ENCODE measurements at regions not wholly inside any gene's neighbourhood (a gene's known extent, or its start where the extent isn't known, plus 50 kb on each side); places are given as distances from the start of the nearest gene placed in this dataset.
"Not testable (repeated sequence)": the region's sequence is repeated elsewhere in the genome, so short reads cannot be mapped to it uniquely, and the experiment has no call there.

GRCh38 chr14:48096897-48097296 is 421.5 kb upstream of the MDGA2 start:
- no peak overlapping the region for H3K4me3 ChIP-seq
- H3K9me3 ChIP-seq (replicated peaks): no peaks in the 10 kb centered on the region
- H3K27me3 ChIP-seq: no peaks in the 10 kb centered on the region
- no peaks in the 10 kb centered on the region for H3K4me1 ChIP-seq
- no peaks in the 10 kb centered on the region for H3K36me3 ChIP-seq
- no peak for DNase-seq
- no peak overlapping the region for H3K27ac ChIP-seq

- Histone ChIP-seq H3K4me1 (no peaks in the 10 kb centered on the region), H3K27me3 (no peaks in the 10 kb centered on the region), H3K27ac (no peak overlapping the region), H3K4me3 (no peak overlapping the region), H3K9me3 (replicated peaks) (no peaks in the 10 kb centered on the region), H3K36me3 (no peaks in the 10 kb centered on the region)
- no peak for DNase-seq
Observed at GRCh38 chr14:48086516-48086915, 411.1 kb upstream of the MDGA2 start.

- Histone ChIP-seq H3K4me1 (no peaks in the 10 kb centered on the region), H3K9me3 (replicated peaks) (no peaks in the 10 kb centered on the region), H3K36me3 (no peaks in the 10 kb centered on the region), H3K27ac (no peak overlapping the region), H3K4me3 (no peak overlapping the region), H3K27me3 (no peaks in the 10 kb centered on the region)
- no peak for DNase-seq
Observed at GRCh38 chr14:48075487-48075886, 400.1 kb upstream of the MDGA2 start.

- no peak overlapping the region for H3K4me3 ChIP-seq
- H3K9me3 ChIP-seq (replicated peaks): no peaks in the 10 kb centered on the region
- H3K36me3 ChIP-seq: no peaks in the 10 kb centered on the region
- no peaks in the 10 kb centered on the region for H3K4me1 ChIP-seq
- no peaks in the 10 kb centered on the region for H3K27me3 ChIP-seq
- no peak overlapping the region for H3K27ac ChIP-seq
- no peak for DNase-seq
Observed at GRCh38 chr14:48052973-48053372, 377.6 kb upstream of the MDGA2 start.

GRCh38 chr14:48035836-48036235 is 360.4 kb upstream of the MDGA2 start:
- no peak for DNase-seq
- Histone ChIP-seq H3K27ac (no peak overlapping the region), H3K27me3 (no peaks in the 10 kb centered on the region), H3K36me3 (no peaks in the 10 kb centered on the region), H3K9me3 (replicated peaks) (no peaks in the 10 kb centered on the region), H3K4me3 (no peak overlapping the region), H3K4me1 (no peaks in the 10 kb centered on the region)

GRCh38 chr14:48027115-48027514 is 351.7 kb upstream of the MDGA2 start:
- Histone ChIP-seq H3K27ac (no peak overlapping the region), H3K36me3 (no peaks in the 10 kb centered on the region), H3K27me3 (no peaks in the 10 kb centered on the region), H3K9me3 (replicated peaks) (no peaks in the 10 kb centered on the region), H3K4me1 (no peaks in the 10 kb centered on the region), H3K4me3 (no peak overlapping the region)
- DNase-seq: peak in 1 of 2 experiments; percentile 24

- Histone ChIP-seq H3K4me1 (no peaks in the 10 kb centered on the region), H3K27me3 (no peaks in the 10 kb centered on the region), H3K4me3 (no peak overlapping the region), H3K27ac (no peak overlapping the region), H3K9me3 (replicated peaks) (no peaks in the 10 kb centered on the region), H3K36me3 (no peaks in the 10 kb centered on the region)
- no peak for DNase-seq
Observed at GRCh38 chr14:48023881-48024280, 348.5 kb upstream of the MDGA2 start.

GRCh38 chr14:48011484-48011883 is 336.1 kb upstream of the MDGA2 start:
- not testable (repeated sequence) for DNase-seq; H3K9me3 ChIP-seq (replicated peaks); H3K4me1 ChIP-seq; H3K4me3 ChIP-seq; H3K36me3 ChIP-seq; H3K27me3 ChIP-seq; H3K27ac ChIP-seq

- Histone ChIP-seq H3K4me1 (no peaks in the 10 kb centered on the region), H3K36me3 (no peaks in the 10 kb centered on the region), H3K9me3 (replicated peaks) (no peaks in the 10 kb centered on the region), H3K27ac (no peak overlapping the region), H3K27me3 (no peaks in the 10 kb centered on the region), H3K4me3 (no peak overlapping the region)
- DNase-seq: no peak
Observed at GRCh38 chr14:48008646-48009045, 333.2 kb upstream of the MDGA2 start.

GRCh38 chr14:48005986-48006385 is 330.6 kb upstream of the MDGA2 start:
- Histone ChIP-seq H3K27ac (no peak overlapping the region), H3K27me3 (no peaks in the 10 kb centered on the region), H3K4me1 (no peaks in the 10 kb centered on the region), H3K4me3 (no peak overlapping the region), H3K9me3 (replicated peaks) (no peaks in the 10 kb centered on the region), H3K36me3 (no peaks in the 10 kb centered on the region)
- no peak for DNase-seq

GRCh38 chr14:47993883-47994282 is 318.5 kb upstream of the MDGA2 start:
- DNase-seq: no peak
- Histone ChIP-seq H3K9me3 (replicated peaks) (no peaks in the 10 kb centered on the region), H3K27ac (no peak overlapping the region), H3K4me1 (no peaks in the 10 kb centered on the region), H3K4me3 (no peak overlapping the region), H3K36me3 (no peaks in the 10 kb centered on the region), H3K27me3 (no peaks in the 10 kb centered on the region)

GRCh38 chr14:47988175-47988574 is 312.8 kb upstream of the MDGA2 start:
- no peak overlapping the region for H3K4me3 ChIP-seq
- H3K4me1 ChIP-seq: no peaks in the 10 kb centered on the region
- no peak for DNase-seq
- no peaks in the 10 kb centered on the region for H3K27me3 ChIP-seq
- H3K36me3 ChIP-seq: no peaks in the 10 kb centered on the region
- no peak overlapping the region for H3K27ac ChIP-seq
- H3K9me3 ChIP-seq (replicated peaks): no peaks in the 10 kb centered on the region

- no peak overlapping the region for H3K27ac ChIP-seq
- no peak overlapping the region for H3K4me3 ChIP-seq
- no peaks in the 10 kb centered on the region for H3K4me1 ChIP-seq
- no peak for DNase-seq
- no peaks in the 10 kb centered on the region for H3K9me3 ChIP-seq (replicated peaks)
- H3K36me3 ChIP-seq: no peaks in the 10 kb centered on the region
- no peaks in the 10 kb centered on the region for H3K27me3 ChIP-seq
Observed at GRCh38 chr14:47978871-47979270, 303.5 kb upstream of the MDGA2 start.

GRCh38 chr14:47976139-47976538 is 300.7 kb upstream of the MDGA2 start:
- no peak for DNase-seq
- H3K4me1 ChIP-seq: no peaks in the 10 kb centered on the region
- no peak overlapping the region for H3K4me3 ChIP-seq
- no peaks in the 10 kb centered on the region for H3K36me3 ChIP-seq
- H3K9me3 ChIP-seq (replicated peaks): no peaks in the 10 kb centered on the region
- H3K27ac ChIP-seq: no peak overlapping the region
- H3K27me3 ChIP-seq: no peaks in the 10 kb centered on the region

- Histone ChIP-seq H3K9me3 (replicated peaks) (no peaks in the 10 kb centered on the region), H3K36me3 (no peaks in the 10 kb centered on the region), H3K27me3 (no peaks in the 10 kb centered on the region), H3K27ac (no peak overlapping the region), H3K4me3 (no peak overlapping the region), H3K4me1 (no peaks in the 10 kb centered on the region)
- no peak for DNase-seq
Observed at GRCh38 chr14:47966076-47966810, 290.8 kb upstream of the MDGA2 start.

GRCh38 chr14:47961634-47962033 is 286.2 kb upstream of the MDGA2 start:
- Histone ChIP-seq H3K27ac (no peak overlapping the region), H3K9me3 (replicated peaks) (no peaks in the 10 kb centered on the region), H3K4me1 (peaks cover 2% of the 10 kb centered on the region; the same call in 1 of the 2 replicates), H3K4me3 (no peak overlapping the region), H3K36me3 (no peaks in the 10 kb centered on the region), H3K27me3 (no peaks in the 10 kb centered on the region)
- no peak for DNase-seq
